WTC11 (cell line): ENCODE measurements at regions not wholly inside any gene's neighbourhood (a gene's known extent, or its start where the extent isn't known, plus 50 kb on each side); places are given as distances from the start of the nearest gene placed in this dataset.

Experiments used
- TCF7 ChIP-seq: sonication (generic); formaldehyde crosslinking; IDR thresholded peaks from 2 replicates; pipeline ENCODE4 v1.8.0; 2022; ENCODE audit warnings: mild to moderate bottlenecking, low read depth, missing genetic modification reagents, moderate library complexity
- ZNF416 ChIP-seq: fragments of 250-450 bp; sonication (Bioruptor Pico); IDR thresholded peaks from 2 replicates; pipeline ENCODE4 v1.9.0; 2021; ENCODE audit warnings: mild to moderate bottlenecking, inconsistent platforms
- TF ChIP-seq, protein P1 (sequence below): fragments of 200-600 bp; IDR thresholded peaks from 2 replicates; pipeline ENCODE4 v1.8.0; 2022; ENCODE audit warnings: antibody characterized with exemption
- TF ChIP-seq, protein P2 (sequence below): sonication (generic); formaldehyde crosslinking; IDR thresholded peaks from 2 replicates; pipeline ENCODE4 v1.8.0; 2023; ENCODE audit warnings: mild to moderate bottlenecking, missing genetic modification reagents
- TF ChIP-seq, protein P3 (sequence below): sonication (generic); formaldehyde crosslinking; IDR thresholded peaks from 2 replicates; pipeline ENCODE4 v1.8.1; 2023; ENCODE audit warnings: mild to moderate bottlenecking, missing genetic modification reagents, moderate library complexity

DNA sequence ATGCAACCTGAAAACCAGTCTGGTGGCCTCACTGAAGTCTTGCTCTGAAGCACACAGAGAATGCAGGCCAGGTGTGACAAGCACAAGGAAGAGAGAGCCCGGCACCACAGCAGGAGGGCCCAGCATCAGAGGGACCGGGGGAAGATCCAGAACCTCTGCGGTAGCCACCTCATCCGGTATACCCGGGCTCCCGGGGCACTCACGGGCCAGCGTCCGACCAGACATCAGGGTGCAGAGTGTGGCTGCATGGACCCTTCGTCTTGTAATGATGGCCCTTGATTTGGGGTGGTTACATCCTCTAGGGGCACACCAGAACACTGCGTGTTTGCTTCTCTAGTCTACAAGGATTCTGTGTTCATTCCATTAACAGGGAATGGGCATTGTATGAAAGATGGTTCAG is 406.0 kb downstream of the GADD45G start:
- TF ChIP-seq TCF7 (no peak), ZNF416 (no peak)
- TF ChIP-seq, protein P1, sequence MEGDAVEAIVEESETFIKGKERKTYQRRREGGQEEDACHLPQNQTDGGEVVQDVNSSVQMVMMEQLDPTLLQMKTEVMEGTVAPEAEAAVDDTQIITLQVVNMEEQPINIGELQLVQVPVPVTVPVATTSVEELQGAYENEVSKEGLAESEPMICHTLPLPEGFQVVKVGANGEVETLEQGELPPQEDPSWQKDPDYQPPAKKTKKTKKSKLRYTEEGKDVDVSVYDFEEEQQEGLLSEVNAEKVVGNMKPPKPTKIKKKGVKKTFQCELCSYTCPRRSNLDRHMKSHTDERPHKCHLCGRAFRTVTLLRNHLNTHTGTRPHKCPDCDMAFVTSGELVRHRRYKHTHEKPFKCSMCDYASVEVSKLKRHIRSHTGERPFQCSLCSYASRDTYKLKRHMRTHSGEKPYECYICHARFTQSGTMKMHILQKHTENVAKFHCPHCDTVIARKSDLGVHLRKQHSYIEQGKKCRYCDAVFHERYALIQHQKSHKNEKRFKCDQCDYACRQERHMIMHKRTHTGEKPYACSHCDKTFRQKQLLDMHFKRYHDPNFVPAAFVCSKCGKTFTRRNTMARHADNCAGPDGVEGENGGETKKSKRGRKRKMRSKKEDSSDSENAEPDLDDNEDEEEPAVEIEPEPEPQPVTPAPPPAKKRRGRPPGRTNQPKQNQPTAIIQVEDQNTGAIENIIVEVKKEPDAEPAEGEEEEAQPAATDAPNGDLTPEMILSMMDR: no peak
- TF ChIP-seq, protein P2, sequence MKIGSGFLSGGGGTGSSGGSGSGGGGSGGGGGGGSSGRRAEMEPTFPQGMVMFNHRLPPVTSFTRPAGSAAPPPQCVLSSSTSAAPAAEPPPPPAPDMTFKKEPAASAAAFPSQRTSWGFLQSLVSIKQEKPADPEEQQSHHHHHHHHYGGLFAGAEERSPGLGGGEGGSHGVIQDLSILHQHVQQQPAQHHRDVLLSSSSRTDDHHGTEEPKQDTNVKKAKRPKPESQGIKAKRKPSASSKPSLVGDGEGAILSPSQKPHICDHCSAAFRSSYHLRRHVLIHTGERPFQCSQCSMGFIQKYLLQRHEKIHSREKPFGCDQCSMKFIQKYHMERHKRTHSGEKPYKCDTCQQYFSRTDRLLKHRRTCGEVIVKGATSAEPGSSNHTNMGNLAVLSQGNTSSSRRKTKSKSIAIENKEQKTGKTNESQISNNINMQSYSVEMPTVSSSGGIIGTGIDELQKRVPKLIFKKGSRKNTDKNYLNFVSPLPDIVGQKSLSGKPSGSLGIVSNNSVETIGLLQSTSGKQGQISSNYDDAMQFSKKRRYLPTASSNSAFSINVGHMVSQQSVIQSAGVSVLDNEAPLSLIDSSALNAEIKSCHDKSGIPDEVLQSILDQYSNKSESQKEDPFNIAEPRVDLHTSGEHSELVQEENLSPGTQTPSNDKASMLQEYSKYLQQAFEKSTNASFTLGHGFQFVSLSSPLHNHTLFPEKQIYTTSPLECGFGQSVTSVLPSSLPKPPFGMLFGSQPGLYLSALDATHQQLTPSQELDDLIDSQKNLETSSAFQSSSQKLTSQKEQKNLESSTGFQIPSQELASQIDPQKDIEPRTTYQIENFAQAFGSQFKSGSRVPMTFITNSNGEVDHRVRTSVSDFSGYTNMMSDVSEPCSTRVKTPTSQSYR (CRISPR knock-in tag): no peak
- TF ChIP-seq, protein P3, sequence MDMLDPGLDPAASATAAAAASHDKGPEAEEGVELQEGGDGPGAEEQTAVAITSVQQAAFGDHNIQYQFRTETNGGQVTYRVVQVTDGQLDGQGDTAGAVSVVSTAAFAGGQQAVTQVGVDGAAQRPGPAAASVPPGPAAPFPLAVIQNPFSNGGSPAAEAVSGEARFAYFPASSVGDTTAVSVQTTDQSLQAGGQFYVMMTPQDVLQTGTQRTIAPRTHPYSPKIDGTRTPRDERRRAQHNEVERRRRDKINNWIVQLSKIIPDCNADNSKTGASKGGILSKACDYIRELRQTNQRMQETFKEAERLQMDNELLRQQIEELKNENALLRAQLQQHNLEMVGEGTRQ: no peak
